Esophagus squamous epithelium (tissue), 4 donors: ENCODE measurements at regions not wholly inside any gene's neighbourhood (a gene's known extent, or its start where the extent isn't known, plus 50 kb on each side); places are given as distances from the start of the nearest gene placed in this dataset.

Experiments
- POLR2A ChIP-seq, 4 donors: fragments of 450-650 bp; IDR thresholded peaks; one replicate each; pipeline ENCODE4 v1.6.1; 2017; ENCODE audit warnings: antibody characterized with exemption in 4 of 4, mild to moderate bottlenecking in 4 of 4, moderate library complexity in 3 of 4
- TF ChIP-seq, protein P1 (sequence below), 6 experiments: fragments of 450-650 bp in 4 of 6; fragments of 200-600 bp in 2 of 6; sonication (generic) in 2 of 6; IDR thresholded peaks; one replicate each; pipeline ENCODE4 v1.5.1; 2016 to 2019; ENCODE audit warnings: antibody characterized with exemption in 6 of 6, mild to moderate bottlenecking in 4 of 6, moderate library complexity in 4 of 6

DNA sequence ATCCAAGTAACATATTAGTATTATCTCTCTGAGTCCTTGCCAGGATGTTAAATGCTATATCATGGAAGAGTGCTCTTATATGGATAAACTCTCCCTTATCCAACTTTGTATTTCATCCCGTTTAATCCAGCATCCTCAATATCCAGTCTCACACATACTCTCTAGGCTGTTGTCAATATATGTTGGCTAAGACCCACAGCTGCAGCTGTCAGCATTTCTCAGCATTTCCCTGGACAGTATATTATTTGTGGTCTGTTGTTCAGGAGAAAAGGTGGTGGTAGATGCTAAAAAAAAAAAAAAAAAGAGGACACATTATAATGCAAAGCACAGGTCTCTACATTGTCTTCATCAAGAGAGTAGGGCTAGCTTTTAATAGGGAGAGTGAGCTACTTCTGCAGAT lies 1368.0 kb upstream of the ZEB2 start:
- TF ChIP-seq, protein P1, sequence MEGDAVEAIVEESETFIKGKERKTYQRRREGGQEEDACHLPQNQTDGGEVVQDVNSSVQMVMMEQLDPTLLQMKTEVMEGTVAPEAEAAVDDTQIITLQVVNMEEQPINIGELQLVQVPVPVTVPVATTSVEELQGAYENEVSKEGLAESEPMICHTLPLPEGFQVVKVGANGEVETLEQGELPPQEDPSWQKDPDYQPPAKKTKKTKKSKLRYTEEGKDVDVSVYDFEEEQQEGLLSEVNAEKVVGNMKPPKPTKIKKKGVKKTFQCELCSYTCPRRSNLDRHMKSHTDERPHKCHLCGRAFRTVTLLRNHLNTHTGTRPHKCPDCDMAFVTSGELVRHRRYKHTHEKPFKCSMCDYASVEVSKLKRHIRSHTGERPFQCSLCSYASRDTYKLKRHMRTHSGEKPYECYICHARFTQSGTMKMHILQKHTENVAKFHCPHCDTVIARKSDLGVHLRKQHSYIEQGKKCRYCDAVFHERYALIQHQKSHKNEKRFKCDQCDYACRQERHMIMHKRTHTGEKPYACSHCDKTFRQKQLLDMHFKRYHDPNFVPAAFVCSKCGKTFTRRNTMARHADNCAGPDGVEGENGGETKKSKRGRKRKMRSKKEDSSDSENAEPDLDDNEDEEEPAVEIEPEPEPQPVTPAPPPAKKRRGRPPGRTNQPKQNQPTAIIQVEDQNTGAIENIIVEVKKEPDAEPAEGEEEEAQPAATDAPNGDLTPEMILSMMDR (IDR thresholded peaks at IDR 0.05) = no peak
- no peak for TF ChIP-seq POLR2A (IDR thresholded peaks at IDR 0.05)
